ENCODE measurements at regions not wholly inside any gene's neighbourhood (a gene's known extent, or its start where the extent isn't known, plus 50 kb on each side); places are given as distances from the start of the nearest gene placed in this dataset.

DNA sequence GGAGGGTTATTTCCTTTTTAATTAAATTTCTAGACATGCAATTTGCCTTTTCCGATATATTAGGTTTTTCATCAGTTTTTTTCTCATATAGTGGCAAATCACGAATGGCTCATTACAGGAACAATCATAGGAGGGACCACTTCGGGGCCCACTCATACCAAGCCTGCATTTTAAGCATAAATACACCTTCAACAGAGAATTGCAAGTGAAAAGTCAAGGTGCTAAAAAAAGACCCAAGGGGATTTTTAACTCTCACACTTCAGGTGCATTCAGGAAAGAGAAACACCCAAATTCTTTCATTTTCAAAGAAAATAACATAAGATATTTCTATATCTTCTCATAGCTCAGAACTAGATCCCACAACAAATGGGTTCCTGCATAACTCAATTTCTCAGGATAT lies 979.6 kb upstream of the NR2F2 start:
- Histone ChIP-seq H3K4me3 (ENCODE audit: severe bottlenecking) (no peak overlapping the region), H3K27ac (ENCODE audit: poor library complexity, severe bottlenecking) (no peak overlapping the region)
- ATAC-seq (ENCODE audit: low read depth): no peak

GRCh38 chr15:95352631-95353187 lies 977.8 kb upstream of the NR2F2 start:
- ATAC-seq (ENCODE audit: low read depth): no peak
- H3K4me3 ChIP-seq (ENCODE audit: severe bottlenecking): no peak overlapping the region
- no peak overlapping the region for H3K27ac ChIP-seq (ENCODE audit: poor library complexity, severe bottlenecking)
- no peaks in the 10 kb centered on the region for H3K4me1 ChIP-seq (ENCODE audit: insufficient read depth, poor library complexity, severe bottlenecking)
- DNase-seq (ENCODE audit: low spot score): no peak
- no peaks in the 10 kb centered on the region for H3K9me3 ChIP-seq (ENCODE audit: severe bottlenecking)
- no peaks in the 10 kb centered on the region for H3K27me3 ChIP-seq (ENCODE audit: insufficient read depth, poor library complexity, severe bottlenecking)
- no peak for TF ChIP-seq CTCF (IDR thresholded peaks at IDR 0.05; ENCODE audit: poor library complexity, severe bottlenecking)
- H3K36me3 ChIP-seq (ENCODE audit: low read depth): no peaks in the 10 kb centered on the region

More for the DNA sequence above, 979.6 kb upstream of the NR2F2 start:
- no peak for DNase-seq (ENCODE audit: low spot score)
- H3K27me3 ChIP-seq (ENCODE audit: insufficient read depth, poor library complexity, severe bottlenecking): no peaks in the 10 kb centered on the region
- no peak for TF ChIP-seq CTCF (IDR thresholded peaks at IDR 0.05; ENCODE audit: poor library complexity, severe bottlenecking)
- no peaks in the 10 kb centered on the region for H3K4me1 ChIP-seq (ENCODE audit: insufficient read depth, poor library complexity, severe bottlenecking)
- H3K9me3 ChIP-seq (ENCODE audit: severe bottlenecking): no peaks in the 10 kb centered on the region
- no peaks in the 10 kb centered on the region for H3K36me3 ChIP-seq (ENCODE audit: low read depth)

GRCh38 chr15:95353512-95353911 lies 977.0 kb upstream of the NR2F2 start:
- TF ChIP-seq CTCF (IDR thresholded peaks at IDR 0.05; ENCODE audit: poor library complexity, severe bottlenecking): no peak
- Histone ChIP-seq H3K27me3 (ENCODE audit: insufficient read depth, poor library complexity, severe bottlenecking) (no peaks in the 10 kb centered on the region), H3K27ac (ENCODE audit: poor library complexity, severe bottlenecking) (no peak overlapping the region), H3K4me3 (ENCODE audit: severe bottlenecking) (no peak overlapping the region), H3K36me3 (ENCODE audit: low read depth) (no peaks in the 10 kb centered on the region), H3K9me3 (ENCODE audit: severe bottlenecking) (no peaks in the 10 kb centered on the region), H3K4me1 (ENCODE audit: insufficient read depth, poor library complexity, severe bottlenecking) (no peaks in the 10 kb centered on the region)
- ATAC-seq (ENCODE audit: low read depth) (no peak), DNase-seq (ENCODE audit: low spot score) (no peak)

DNA sequence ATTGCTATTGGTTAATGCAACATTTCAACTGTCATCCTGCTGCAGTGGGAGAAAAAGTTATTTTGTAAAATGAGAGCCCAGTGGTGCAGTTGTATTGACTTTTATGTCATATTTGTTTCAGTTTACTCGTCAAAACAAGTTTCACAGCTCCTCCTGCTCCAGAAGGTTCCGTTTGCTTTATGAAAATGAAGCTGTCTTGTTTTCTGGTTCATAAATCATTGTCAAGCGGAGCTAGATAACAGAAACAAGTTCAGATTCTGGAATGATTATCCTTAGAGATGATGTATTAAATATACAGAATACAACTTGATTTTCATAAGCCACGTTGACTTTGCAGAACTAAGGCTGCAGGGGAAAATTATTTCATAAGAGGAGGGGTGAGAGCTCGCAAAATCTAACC lies 970.5 kb upstream of the NR2F2 start:
- Histone ChIP-seq H3K36me3 (ENCODE audit: low read depth) (no peaks in the 10 kb centered on the region), H3K9me3 (ENCODE audit: severe bottlenecking) (no peaks in the 10 kb centered on the region), H3K27me3 (ENCODE audit: insufficient read depth, poor library complexity, severe bottlenecking) (no peaks in the 10 kb centered on the region), H3K4me3 (ENCODE audit: severe bottlenecking) (no peak overlapping the region), H3K27ac (ENCODE audit: poor library complexity, severe bottlenecking) (no peak overlapping the region), H3K4me1 (ENCODE audit: insufficient read depth, poor library complexity, severe bottlenecking) (no peaks in the 10 kb centered on the region)
- no peak for DNase-seq (ENCODE audit: low spot score)
- ATAC-seq (ENCODE audit: low read depth): no peak
- TF ChIP-seq CTCF (IDR thresholded peaks at IDR 0.05; ENCODE audit: poor library complexity, severe bottlenecking): no peak

DNA sequence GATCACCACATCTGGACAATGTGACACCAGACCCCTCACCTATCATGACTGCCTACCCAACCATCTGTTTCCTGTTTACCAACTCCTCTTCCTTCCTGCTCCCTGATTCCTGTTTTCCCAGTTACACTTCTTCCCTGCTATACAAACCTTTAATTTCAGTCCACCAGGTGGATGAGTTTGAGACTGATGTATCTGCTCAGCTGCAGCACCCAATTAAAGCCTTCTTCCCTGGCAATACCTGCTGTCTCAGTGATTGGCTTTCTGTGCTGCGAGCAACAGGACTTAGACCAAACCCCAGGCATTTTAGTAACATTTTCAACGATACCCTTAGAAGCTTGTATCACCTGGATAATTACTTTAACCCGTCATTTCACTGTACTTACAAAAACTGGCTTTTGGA lies 968.2 kb upstream of the NR2F2 start:
- no peak overlapping the region for H3K4me3 ChIP-seq (ENCODE audit: severe bottlenecking)
- no peaks in the 10 kb centered on the region for H3K27me3 ChIP-seq (ENCODE audit: insufficient read depth, poor library complexity, severe bottlenecking)
- H3K36me3 ChIP-seq (ENCODE audit: low read depth): no peaks in the 10 kb centered on the region
- no peak overlapping the region for H3K27ac ChIP-seq (ENCODE audit: poor library complexity, severe bottlenecking)
- H3K4me1 ChIP-seq (ENCODE audit: insufficient read depth, poor library complexity, severe bottlenecking): no peaks in the 10 kb centered on the region
- H3K9me3 ChIP-seq (ENCODE audit: severe bottlenecking): no peaks in the 10 kb centered on the region
- no peak for ATAC-seq (ENCODE audit: low read depth)
- DNase-seq (ENCODE audit: low spot score): no peak
- no peak for TF ChIP-seq CTCF (IDR thresholded peaks at IDR 0.05; ENCODE audit: poor library complexity, severe bottlenecking)
